HCT116 (cell line): ENCODE measurements at regions not wholly inside any gene's neighbourhood (a gene's known extent, or its start where the extent isn't known, plus 50 kb on each side); places are given as distances from the start of the nearest gene placed in this dataset.
A peak's percentile ranks its signal among the peaks of the same experiment; 100 is the strongest.

Source experiments
- ATAC-seq: fragments of 200-7000 bp; cut with Tn5 transposase; 2 replicates; pipeline ENCODE4 v1.9.1; 2020; ENCODE audit warnings: mild to moderate bottlenecking, moderate library complexity
- BruUV-seq: library from RNA; stranded (reverse); fragments of 400-500 nt; replicated peaks from 2 replicates; lab custom pipeline; 2021; lab: Mats Ljungman, UMichigan
- CTCF ChIA-PET: fragments of 300-600 bp; sonication (Branson Sonifier 250); formaldehyde crosslinking; loops from one replicate; lab custom pipeline; 2021; ENCODE audit warnings: antibody characterized with exemption; lab: Charles Lee
- POLR2A ChIA-PET: fragments of 300-600, 350-600 bp; sonication (Branson Sonifier 250); formaldehyde crosslinking; loops from one replicate; lab custom pipeline; 2021; ENCODE audit warnings: antibody characterized with exemption; lab: Charles Lee
- RAD21 ChIA-PET, 2 experiments: fragments of 300-600 bp; sonication (Branson Sonifier 250); formaldehyde crosslinking; loops; one replicate each; lab custom pipeline; 2023; ENCODE audit warnings: low total read pairs in 2 of 2; ENCODE audit not compliant: uncharacterized antibody in 2 of 2, unreplicated experiment in 2 of 2, low non-redundant PET in 1 of 2; lab: Charles Lee
- DNase-seq: peaks from one replicate; pipeline ENCODE4 v3.0.0-alpha.2; 2010; ENCODE audit warnings: low read depth, low spot score
- H2AFZ ChIP-seq: fragments of 200-600 bp; shearing (Covaris generic), sonication (generic); 2 replicates; pipeline ENCODE4 v1.6.1; 2017; ENCODE audit warnings: low read depth, mixed run types, mixed read lengths, antibody characterized with exemption, low read length; ENCODE audit not compliant: poor library complexity, severe bottlenecking
- H3K27ac ChIP-seq: 2 replicates; pipeline ENCODE4 v1.5.1; 2012; ENCODE audit warnings: low read depth, low read length
- H3K27me3 ChIP-seq: fragments of 200-600 bp; sonication (generic); 2 replicates; pipeline ENCODE4 v1.6.1; 2016; ENCODE audit warnings: mixed run types, low read length, mixed read lengths; ENCODE audit not compliant: insufficient read depth
- H3K36me3 ChIP-seq, 2 experiments: fragments of 200-500 bp in 1 of 2; fragments of 200-600 bp in 1 of 2; sonication (Bioruptor generic) in 1 of 2; sonication (generic) in 1 of 2; 2 replicates each; pipeline versions ENCODE4 v1.5.1 to v1.6.1; 2014 to 2016; ENCODE audit warnings: low read length in 2 of 2, inconsistent platforms in 1 of 2, mixed read lengths in 1 of 2, mixed run types in 1 of 2; ENCODE audit not compliant: insufficient read depth in 2 of 2, control insufficient read depth in 1 of 2
- H3K4me1 ChIP-seq, 2 experiments: fragments of 200-600 bp in 1 of 2; sonication (generic) in 1 of 2; 2 replicates each; pipeline versions ENCODE4 v1.5.1 to v1.6.1; 2012 to 2017; ENCODE audit warnings: low read length in 2 of 2, inconsistent platforms in 1 of 2, mild to moderate bottlenecking in 1 of 2, mixed read lengths in 1 of 2, mixed run types in 1 of 2, moderate library complexity in 1 of 2; ENCODE audit not compliant: insufficient read depth in 2 of 2, control insufficient read depth in 1 of 2
- H3K4me2 ChIP-seq: fragments of 200-600 bp; sonication (generic); 2 replicates; pipeline ENCODE4 v1.6.1; 2017; ENCODE audit warnings: mixed run types, low read length, mixed read lengths
- H3K4me3 ChIP-seq, 2 experiments: fragments of 200-600 bp in 1 of 2; sonication (generic) in 1 of 2; replicated peaks in 1 of 2; 2 replicates each; pipeline ENCODE4 v1.5.1; 2011 to 2016; ENCODE audit warnings: low read length in 2 of 2, control low read depth in 1 of 2, low read depth in 1 of 2, mild to moderate bottlenecking in 1 of 2, mixed read lengths in 1 of 2, mixed run types in 1 of 2
- H3K79me2 ChIP-seq: fragments of 200-600 bp; sonication (generic); 2 replicates; pipeline ENCODE4 v1.6.1; 2017; ENCODE audit warnings: mild to moderate bottlenecking, mixed run types, low read length, moderate library complexity, mixed read lengths; ENCODE audit not compliant: insufficient read depth
- H3K9ac ChIP-seq: fragments of 200-600 bp; sonication (generic); 2 replicates; pipeline ENCODE4 v1.6.1; 2016; ENCODE audit warnings: low read length, mixed read lengths
- H3K9me2 ChIP-seq: fragments of 200-600 bp; sonication (generic), shearing (Covaris generic); 2 replicates; pipeline ENCODE4 v1.6.1; 2017; ENCODE audit warnings: mixed run types, mild to moderate bottlenecking, moderate library complexity; ENCODE audit not compliant: insufficient read depth
- H3K9me3 ChIP-seq, 2 experiments: fragments of 200-500 bp in 1 of 2; fragments of 200-600 bp in 1 of 2; sonication (Bioruptor generic) in 1 of 2; sonication (generic) in 1 of 2; 2 replicates each; pipeline ENCODE4 v1.6.1; 2014 to 2017; ENCODE audit warnings: low read length in 2 of 2, mixed read lengths in 2 of 2, inconsistent platforms in 1 of 2, low read depth in 1 of 2, mild to moderate bottlenecking in 1 of 2, mixed run types in 1 of 2, moderate library complexity in 1 of 2; ENCODE audit not compliant: control insufficient read depth in 1 of 2, insufficient read depth in 1 of 2
- H4K20me1 ChIP-seq: fragments of 200-600 bp; sonication (generic), shearing (Covaris generic); 2 replicates; pipeline ENCODE4 v1.6.1; 2017; ENCODE audit warnings: mixed run types, mild to moderate bottlenecking, moderate library complexity; ENCODE audit not compliant: insufficient read depth
- CBX3 ChIP-seq: IDR thresholded peaks from 2 replicates; pipeline ENCODE4 v1.6.1; 2012; ENCODE audit warnings: low read depth
- CTCF ChIP-seq, 3 experiments: fragments of 200-600 bp in 1 of 3; sonication (generic) in 1 of 3; IDR thresholded peaks in 2 of 3; conservative IDR thresholded peaks in 1 of 3; 2 replicates each; pipeline ENCODE4 v1.5.1; 2012 to 2017; ENCODE audit warnings: low read depth in 2 of 3, low read length in 2 of 3, antibody characterized with exemption in 1 of 3, borderline replicate concordance in 1 of 3, control low read depth in 1 of 3, mild to moderate bottlenecking in 1 of 3, mixed read lengths in 1 of 3, mixed run types in 1 of 3, moderate library complexity in 1 of 3; ENCODE audit not compliant: insufficient read depth in 1 of 3
- ELF1 ChIP-seq: IDR thresholded peaks from 2 replicates; pipeline ENCODE4 v1.6.1; 2012; ENCODE audit warnings: low read depth, borderline replicate concordance
- EZH2phosphoT487 ChIP-seq: fragments of 200-600 bp; IDR thresholded peaks from 2 replicates; pipeline ENCODE4 v1.6.1; 2018; ENCODE audit warnings: antibody characterized with exemption, borderline replicate concordance
- FOSL1 ChIP-seq: IDR thresholded peaks from 2 replicates; pipeline ENCODE4 v1.6.1; 2012; ENCODE audit warnings: low read depth
- JUND ChIP-seq: IDR thresholded peaks from 2 replicates; pipeline ENCODE4 v1.6.1; 2012
- MAX ChIP-seq: IDR thresholded peaks from 2 replicates; pipeline ENCODE4 v1.6.1; 2012
- SP1 ChIP-seq: IDR thresholded peaks from 2 replicates; pipeline ENCODE4 v1.6.1; 2012; ENCODE audit warnings: low read depth
- SRF ChIP-seq: IDR thresholded peaks from 2 replicates; pipeline ENCODE4 v1.6.1; 2012; ENCODE audit warnings: low read depth
- ZBTB33 ChIP-seq: IDR thresholded peaks from 2 replicates; pipeline ENCODE4 v1.6.1; 2011; ENCODE audit warnings: mild to moderate bottlenecking, low read length, moderate library complexity; ENCODE audit not compliant: insufficient replicate concordance; ENCODE audit errors: extremely low read depth
- intact Hi-C: fragments of 100-400 bp; cut with micrococcal nuclease; formaldehyde crosslinking; loops from 2 replicates; pipeline ENCODE4 v1.10.0; 2022

DNA sequence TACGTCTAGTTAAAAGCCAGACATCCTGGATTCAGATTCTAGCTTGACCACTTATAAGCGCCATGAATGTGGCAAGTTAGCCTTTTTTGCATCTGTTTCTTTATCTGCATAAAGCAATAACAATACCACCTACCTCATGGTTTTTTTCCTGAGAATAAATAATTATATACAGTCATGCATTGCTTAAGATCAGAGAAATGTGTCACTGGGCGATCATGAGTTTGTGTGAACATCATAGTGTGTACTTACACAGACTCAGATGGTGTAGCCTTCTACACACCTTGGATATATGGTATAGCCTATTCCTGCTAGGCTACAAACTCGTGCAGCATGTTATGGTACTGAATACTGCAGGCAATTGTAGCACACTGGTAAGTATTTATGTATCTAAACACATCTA is 84.7 kb upstream of the PELI1 start:
- Histone ChIP-seq H3K9ac (no peak overlapping the region), H2AFZ (peak overlapping the region; percentile 100), H3K27me3 (no peaks in the 10 kb centered on the region), H4K20me1 (no peaks in the 10 kb centered on the region), H3K36me3 (no peaks in the 10 kb centered on the region), H3K9me3 (no peaks in the 10 kb centered on the region), H3K4me2 (peak overlapping the region; percentile 83; the same call in 1 of the 2 replicates), H3K4me1 (peaks cover 3 to 10% of the 10 kb centered on the region in 2 experiments), H3K27ac (no peak overlapping the region), H3K9me2 (no peaks in the 10 kb centered on the region), H3K79me2 (no peaks in the 10 kb centered on the region), H3K4me3 (peak overlapping the region in 1 of 2 experiments; percentile 51; a peak in 1 of 4 replicates)
- DNase-seq (no peak), ATAC-seq (no peak)
- CTCF ChIA-PET = no interaction called here
- BruUV-seq = no TSS peak
- intact Hi-C loops = no loop called here
- POLR2A ChIA-PET = no interaction called here
- RAD21 ChIA-PET = no interaction called here
- TF ChIP-seq FOSL1 = no peak
- no peak for TF ChIP-seq SRF
- no peak for TF ChIP-seq MAX
- no peak for TF ChIP-seq JUND
- no peak for TF ChIP-seq ELF1
- TF ChIP-seq ZBTB33 = no peak
- TF ChIP-seq EZH2phosphoT487 = no peak
- TF ChIP-seq SP1 = no peak
- no peak for TF ChIP-seq CBX3
- TF ChIP-seq CTCF (IDR thresholded peaks at IDR 0.05 in 2 of 3, conservative IDR thresholded peaks at IDR 0.05 in 1 of 3; ENCODE audit: borderline replicate concordance in 1 of 3, insufficient read depth in 1 of 3, low read depth in 2 of 3, low read length in 2 of 3) = no peak
